Naive thymus-derived CD4-positive, alpha-beta T cell (primary cell): ENCODE measurements at regions not wholly inside any gene's neighbourhood (a gene's known extent, or its start where the extent isn't known, plus 50 kb on each side); places are given as distances from the start of the nearest gene placed in this dataset.

Experiments used
- ATAC-seq: fragments of 150-1000 bp; cut with Tn5 transposase; 2 replicates; pipeline ENCODE4 v1.10.0; 2021; ENCODE audit warnings: mild to moderate bottlenecking, moderate library complexity
- CTCF ChIA-PET: fragments of 350-600 bp; sonication (Branson Sonifier 250); formaldehyde crosslinking; loops from one replicate; lab custom pipeline; 2021; ENCODE audit warnings: antibody characterized with exemption; lab: Charles Lee
- POLR2A ChIA-PET: fragments of 350-600 bp; sonication (Branson Sonifier 250); formaldehyde crosslinking; loops from one replicate; lab custom pipeline; 2021; ENCODE audit warnings: antibody characterized with exemption, inconsistent platforms; lab: Charles Lee
- DNase-seq, 9 donors: peaks; one replicate each; pipeline versions ENCODE4 v3.0.0 to v3.0.0-alpha.2; 2020 to 2022; ENCODE audit warnings: mixed read lengths in 1 of 9
- H3K27ac ChIP-seq: one replicate; pipeline ENCODE4 v1.7.0; 2013; ENCODE audit warnings: mild to moderate bottlenecking, low read depth, low read length, moderate library complexity
- H3K27me3 ChIP-seq, 2 donors: one replicate each; pipeline ENCODE4 v1.7.0; 2013; ENCODE audit warnings: low read length in 2 of 2, mild to moderate bottlenecking in 2 of 2, moderate library complexity in 2 of 2; ENCODE audit not compliant: control insufficient read depth in 2 of 2, insufficient read depth in 2 of 2
- H3K36me3 ChIP-seq, 3 experiments: 1 replicate in 2 of 3; 2 replicates in 1 of 3; pipeline ENCODE4 v1.7.0; 2013; ENCODE audit warnings: low read length in 3 of 3, mild to moderate bottlenecking in 3 of 3, moderate library complexity in 1 of 3; ENCODE audit not compliant: insufficient read depth in 3 of 3, control insufficient read depth in 2 of 3
- H3K4me1 ChIP-seq, 2 donors: one replicate each; pipeline ENCODE4 v1.7.0; 2013; ENCODE audit warnings: low read length in 2 of 2, mild to moderate bottlenecking in 2 of 2, moderate library complexity in 1 of 2; ENCODE audit not compliant: control insufficient read depth in 2 of 2, insufficient read depth in 2 of 2
- H3K4me3 ChIP-seq: 2 replicates; pipeline ENCODE4 v1.7.0; 2013; ENCODE audit warnings: mild to moderate bottlenecking, low read length
- H3K9me3 ChIP-seq, 3 experiments: 1 replicate in 2 of 3; 2 replicates in 1 of 3; pipeline ENCODE4 v1.7.0; 2013; ENCODE audit warnings: low read length in 3 of 3; ENCODE audit not compliant: control insufficient read depth in 2 of 3
- H3K27ac Mint-ChIP-seq, 9 donors: one replicate each; pipeline ENCODE4 v1.8.0; 2020 to 2022; ENCODE audit warnings: mixed read lengths in 9 of 9, mild to moderate bottlenecking in 8 of 9, moderate library complexity in 5 of 9, inconsistent platforms in 2 of 9
- H3K27me3 Mint-ChIP-seq, 5 donors: one replicate each; pipeline ENCODE4 v1.8.0; 2021 to 2022; ENCODE audit warnings: mixed read lengths in 5 of 5, mild to moderate bottlenecking in 1 of 5
- H3K36me3 Mint-ChIP-seq, 5 donors: one replicate each; pipeline ENCODE4 v1.8.0; 2020 to 2022; ENCODE audit warnings: mixed read lengths in 5 of 5, mild to moderate bottlenecking in 3 of 5, inconsistent platforms in 1 of 5
- H3K4me1 Mint-ChIP-seq, 7 donors: one replicate each; pipeline ENCODE4 v1.8.0; 2020 to 2022; ENCODE audit warnings: mixed read lengths in 7 of 7, mild to moderate bottlenecking in 3 of 7, inconsistent platforms in 1 of 7
- H3K4me3 Mint-ChIP-seq, 10 donors: one replicate each; pipeline ENCODE4 v1.8.0; 2020 to 2022; ENCODE audit warnings: mild to moderate bottlenecking in 10 of 10, mixed read lengths in 10 of 10, moderate library complexity in 6 of 10, inconsistent platforms in 2 of 10
- H3K9me3 Mint-ChIP-seq, 11 donors: one replicate each; pipeline ENCODE4 v1.8.0; 2020 to 2022; ENCODE audit warnings: mixed read lengths in 11 of 11, mild to moderate bottlenecking in 4 of 11, inconsistent platforms in 1 of 11, moderate library complexity in 1 of 11
- intact Hi-C, 2 donors: fragments of 100-400 bp; cut with micrococcal nuclease; formaldehyde crosslinking; loops; one replicate each; pipeline ENCODE4 v1.15.1; 2023

GRCh38 chr3:144286235-144286910, 314.8 kb downstream of the DIPK2A start:
- no peaks in the 10 kb centered on the region for H3K4me1 Mint-ChIP-seq
- no peaks in the 10 kb centered on the region for H3K36me3 ChIP-seq
- no peak overlapping the region for H3K4me3 ChIP-seq
- ChIA-PET POLR2A (no interaction called here), CTCF (no interaction called here)
- no peak overlapping the region for H3K4me3 Mint-ChIP-seq
- peaks cover 0 to 13% (median 0%) of the 10 kb centered on the region in 11 donors for H3K9me3 Mint-ChIP-seq
- no peak overlapping the region for H3K27ac ChIP-seq
- no peaks in the 10 kb centered on the region for H3K9me3 ChIP-seq
- no peaks in the 10 kb centered on the region for H3K36me3 Mint-ChIP-seq
- H3K27me3 ChIP-seq: no peaks in the 10 kb centered on the region
- ATAC-seq (no peak), DNase-seq (no peak)
- no peaks in the 10 kb centered on the region for H3K4me1 ChIP-seq
- intact Hi-C loops: no loop called here
- no peak overlapping the region for H3K27ac Mint-ChIP-seq
- H3K27me3 Mint-ChIP-seq: peaks cover 0 to 15% (median 6%) of the 10 kb centered on the region in 5 donors

- Mint-ChIP-seq H3K4me3 (no peak overlapping the region), H3K36me3 (no peaks in the 10 kb centered on the region), H3K9me3 (peaks cover 0 to 16% (median 0%) of the 10 kb centered on the region in 11 donors), H3K4me1 (no peaks in the 10 kb centered on the region), H3K27ac (no peak overlapping the region), H3K27me3 (peaks cover 0 to 15% (median 6%) of the 10 kb centered on the region in 5 donors)
- Histone ChIP-seq H3K36me3 (no peaks in the 10 kb centered on the region), H3K9me3 (no peaks in the 10 kb centered on the region), H3K27me3 (no peaks in the 10 kb centered on the region), H3K4me1 (no peaks in the 10 kb centered on the region), H3K4me3 (no peak overlapping the region), H3K27ac (no peak overlapping the region)
- CTCF ChIA-PET: no interaction called here
- DNase-seq: no peak
- POLR2A ChIA-PET: no interaction called here
- intact Hi-C loops: no loop called here
- ATAC-seq: no peak
Observed at GRCh38 chr3:144287001-144287400, 315.4 kb downstream of the DIPK2A start.

DNA sequence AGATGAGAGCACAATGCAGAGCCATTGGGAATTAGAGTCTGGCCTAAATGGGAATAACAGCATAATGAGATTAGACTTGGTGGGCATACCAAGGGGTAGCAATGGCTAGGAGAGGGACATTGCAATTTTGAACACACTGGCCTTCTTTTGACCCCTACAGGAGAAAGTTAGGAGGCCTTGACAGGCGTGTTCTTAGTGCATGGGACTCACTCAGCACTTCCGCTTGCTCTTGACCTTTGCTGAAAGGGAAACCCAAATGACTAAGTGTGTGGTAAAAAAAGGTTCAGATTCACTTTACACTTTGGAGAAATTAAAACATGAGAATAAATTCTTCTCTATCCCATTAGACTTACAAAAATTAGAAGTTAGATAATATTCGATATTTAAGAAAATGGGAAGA, 317.4 kb downstream of the DIPK2A start:
- Histone ChIP-seq H3K27ac (no peak overlapping the region), H3K4me3 (no peak overlapping the region), H3K27me3 (no peaks in the 10 kb centered on the region), H3K36me3 (no peaks in the 10 kb centered on the region), H3K4me1 (no peaks in the 10 kb centered on the region), H3K9me3 (no peaks in the 10 kb centered on the region)
- Mint-ChIP-seq H3K4me1 (no peaks in the 10 kb centered on the region), H3K27ac (no peak overlapping the region), H3K4me3 (no peak overlapping the region), H3K27me3 (peaks cover 0 to 15% (median 6%) of the 10 kb centered on the region in 5 donors), H3K9me3 (peaks cover 0 to 16% (median 0%) of the 10 kb centered on the region in 11 donors), H3K36me3 (no peaks in the 10 kb centered on the region)
- intact Hi-C loops: no loop called here
- ChIA-PET CTCF (no interaction called here), POLR2A (no interaction called here)
- DNase-seq (no peak), ATAC-seq (no peak)

DNA sequence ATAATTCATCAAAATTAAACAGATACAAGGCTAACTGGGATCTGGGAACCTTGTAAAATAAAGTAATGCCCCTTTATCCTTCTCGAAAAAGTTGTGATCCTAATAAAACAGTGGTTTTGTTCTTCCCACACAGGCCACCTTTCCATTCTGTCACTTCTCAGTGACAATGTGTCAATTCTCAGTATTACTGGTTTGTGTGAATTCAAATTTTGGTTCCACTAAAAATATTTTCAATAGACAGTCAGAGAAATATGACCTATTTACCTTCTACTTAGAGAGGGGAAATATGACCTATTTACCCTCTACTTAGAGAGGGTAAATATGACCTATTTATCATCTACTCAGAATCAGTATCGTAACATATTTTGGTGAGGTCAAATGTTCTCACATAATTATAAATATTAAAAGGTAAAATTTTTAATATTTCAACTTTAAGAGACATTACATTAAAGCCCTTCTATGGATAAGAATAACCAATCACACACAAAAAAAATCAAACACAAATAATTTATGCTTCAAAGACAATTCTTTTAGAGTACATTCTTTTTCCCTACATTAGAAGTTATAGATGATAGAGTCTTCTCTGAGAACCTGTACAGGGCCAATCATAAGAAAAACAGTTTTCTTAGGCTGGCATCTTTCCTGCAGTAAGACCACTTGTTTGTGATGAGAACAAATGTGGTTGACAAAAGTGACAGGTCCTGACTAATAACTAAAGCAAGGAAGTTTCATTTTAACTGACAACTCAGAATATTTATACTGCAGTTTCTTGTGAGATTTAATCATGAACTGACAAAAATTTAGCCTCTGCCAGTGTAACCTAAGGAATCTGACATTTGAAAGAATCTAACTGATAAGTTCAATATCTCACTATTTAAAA, 323.3 kb downstream of the DIPK2A start:
- no peak overlapping the region for H3K27ac ChIP-seq
- no peaks in the 10 kb centered on the region for H3K9me3 ChIP-seq
- H3K36me3 Mint-ChIP-seq: no peaks in the 10 kb centered on the region
- peaks cover 0 to 5% (median under 1%) of the 10 kb centered on the region in 5 donors for H3K27me3 Mint-ChIP-seq
- no peak for ATAC-seq
- ChIA-PET CTCF (no interaction called here), POLR2A (no interaction called here)
- H3K4me1 ChIP-seq: no peaks in the 10 kb centered on the region
- no peak for DNase-seq
- H3K27me3 ChIP-seq: no peaks in the 10 kb centered on the region
- H3K4me1 Mint-ChIP-seq: peaks cover 0 to 3% (median 0%) of the 10 kb centered on the region in 7 donors
- no peak overlapping the region for H3K4me3 ChIP-seq
- no peak overlapping the region for H3K4me3 Mint-ChIP-seq
- H3K27ac Mint-ChIP-seq: no peak overlapping the region
- H3K36me3 ChIP-seq: no peaks in the 10 kb centered on the region
- intact Hi-C loops: no loop called here
- peaks cover 0 to 9% (median 0%) of the 10 kb centered on the region in 11 donors for H3K9me3 Mint-ChIP-seq

DNA sequence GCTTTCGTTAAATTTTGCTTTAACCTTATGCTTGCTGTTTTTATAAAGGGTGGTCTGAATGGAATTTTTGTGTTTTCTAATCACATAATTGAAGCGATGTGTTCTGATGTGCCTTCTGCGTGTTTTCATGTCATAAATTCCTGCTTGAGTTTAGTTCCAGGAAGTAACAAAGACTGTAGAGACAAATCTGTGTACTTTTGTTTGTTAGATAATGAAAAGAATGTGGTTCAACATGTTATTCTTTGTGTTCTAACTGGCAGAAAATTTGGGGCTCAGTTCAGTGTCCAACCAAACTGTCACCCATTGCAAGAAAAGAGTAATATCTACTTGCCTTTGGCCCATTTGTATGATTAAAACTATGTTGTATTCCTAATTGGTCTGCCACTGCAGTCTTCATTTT, 324.0 kb downstream of the DIPK2A start:
- POLR2A ChIA-PET: interaction anchor here (0.6 kb wide), 1 partner anchor 184 kb away, joined by 3 read pairs; no protein-coding TSS in a partner anchor
- H3K4me1 Mint-ChIP-seq: peaks cover 0 to 3% (median 0%) of the 10 kb centered on the region in 7 donors
- Histone ChIP-seq H3K9me3 (no peaks in the 10 kb centered on the region), H3K36me3 (no peaks in the 10 kb centered on the region), H3K27ac (no peak overlapping the region), H3K4me3 (no peak overlapping the region), H3K4me1 (no peaks in the 10 kb centered on the region), H3K27me3 (no peaks in the 10 kb centered on the region)
- no peaks in the 10 kb centered on the region for H3K36me3 Mint-ChIP-seq
- CTCF ChIA-PET: interaction anchor here (0.6 kb wide), 1 partner anchor 138 kb away, joined by 3 read pairs; no protein-coding TSS in a partner anchor
- no peak for ATAC-seq
- no peak overlapping the region for H3K27ac Mint-ChIP-seq
- no peak overlapping the region for H3K4me3 Mint-ChIP-seq
- peaks cover 0 to 8% (median 0%) of the 10 kb centered on the region in 11 donors for H3K9me3 Mint-ChIP-seq
- intact Hi-C loops: no loop called here
- H3K27me3 Mint-ChIP-seq: peaks cover 0 to 9% (median 4%) of the 10 kb centered on the region in 5 donors
- DNase-seq: no peak

DNA sequence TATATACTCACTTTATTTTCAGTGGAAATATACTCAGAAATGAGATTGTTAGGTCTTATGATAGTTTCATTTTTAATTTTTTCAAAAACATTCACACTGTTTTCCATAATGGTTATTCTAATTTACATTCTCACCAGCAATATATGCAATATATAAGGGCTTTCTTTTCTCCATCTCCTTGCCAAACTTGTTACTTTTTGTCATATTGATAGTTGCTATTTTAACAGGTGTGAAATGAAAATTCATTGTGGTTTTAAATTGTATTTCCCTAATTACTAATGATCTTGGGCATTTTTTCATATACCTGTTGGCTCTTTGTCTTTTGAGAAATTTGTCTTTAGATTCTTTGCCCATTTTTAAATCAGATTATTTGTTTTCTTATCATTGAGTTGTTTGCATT, 325.2 kb downstream of the DIPK2A start:
- Mint-ChIP-seq H3K4me3 (no peak overlapping the region), H3K27me3 (peaks cover 3 to 15% (median 7%) of the 10 kb centered on the region in 5 donors), H3K27ac (no peak overlapping the region), H3K4me1 (peaks cover 0 to 3% (median 0%) of the 10 kb centered on the region in 7 donors), H3K9me3 (peaks cover 0 to 6% (median under 1%) of the 10 kb centered on the region in 11 donors), H3K36me3 (no peaks in the 10 kb centered on the region)
- DNase-seq (no peak), ATAC-seq (no peak)
- no peaks in the 10 kb centered on the region for H3K4me1 ChIP-seq
- ChIA-PET POLR2A (no interaction called here), CTCF (no interaction called here)
- no peaks in the 10 kb centered on the region for H3K9me3 ChIP-seq
- intact Hi-C loops: no loop called here
- H3K27me3 ChIP-seq: no peaks in the 10 kb centered on the region
- no peak overlapping the region for H3K4me3 ChIP-seq
- H3K36me3 ChIP-seq: no peaks in the 10 kb centered on the region
- H3K27ac ChIP-seq: no peak overlapping the region
